Left cardiac atrium (tissue), 4 donors: ENCODE measurements at regions not wholly inside any gene's neighbourhood (a gene's known extent, or its start where the extent isn't known, plus 50 kb on each side); places are given as distances from the start of the nearest gene placed in this dataset.

Experiments
- ATAC-seq, 2 donors: fragments of 200-7000 bp; cut with Tn5 transposase; one replicate each; pipeline ENCODE4 v1.9.1; 2020; ENCODE audit warnings: mild to moderate bottlenecking in 2 of 2, moderate library complexity in 2 of 2
- DNase-seq: peaks from one replicate; pipeline ENCODE4 v3.0.0-alpha.2; 2020
- intact Hi-C, 2 donors: fragments of 100-400 bp; cut with DNase I; formaldehyde crosslinking; loops; one replicate each; pipeline versions ENCODE4 v1.14.1 to v1.15.1; 2022 to 2023
- donor health status: DM: no; HTN: yes; CAD: no.
- donor health status: DM: no; HTN: yes; CAD: no; lungs with severe emphysema.
- donor health status: DM: yes; HTN: yes; CAD: no.
- donor health status: Dilated cardiomyopathy.

- ATAC-seq, result no peak
- intact Hi-C loops, result no loop called here
- DNase-seq, result no peak
Observed at GRCh38 chr19:30712431-30713337, 340.5 kb downstream of the ZNF536 start.

- intact Hi-C loops, result no loop called here
- ATAC-seq, result no peak
- no peak for DNase-seq
Observed at GRCh38 chr19:30711826-30712225, 339.6 kb downstream of the ZNF536 start.

GRCh38 chr19:30711296-30711695, 339.1 kb downstream of the ZNF536 start:
- DNase-seq (no peak), ATAC-seq (no peak)
- intact Hi-C loops, result no loop called here

- ATAC-seq (no peak), DNase-seq (no peak)
- intact Hi-C loops, result no loop called here
Observed at GRCh38 chr19:30710721-30711120, 338.5 kb downstream of the ZNF536 start.

- intact Hi-C loops, result no loop called here
- no peak for ATAC-seq
Observed at GRCh38 chr19:30708416-30709178, 336.4 kb downstream of the ZNF536 start.

GRCh38 chr19:30704771-30705330, 332.7 kb downstream of the ZNF536 start:
- ATAC-seq (no peak), DNase-seq (no peak)
- intact Hi-C loops, result no loop called here

More at GRCh38 chr19:30708416-30709178, 336.4 kb downstream of the ZNF536 start:
- DNase-seq, result no peak

GRCh38 chr19:30703645-30704044, 331.5 kb downstream of the ZNF536 start:
- intact Hi-C loops, result no loop called here
- ATAC-seq, result no peak
- DNase-seq, result no peak

GRCh38 chr19:30701178-30701577, 329.0 kb downstream of the ZNF536 start:
- ATAC-seq (no peak), DNase-seq (no peak)
- intact Hi-C loops, result no loop called here

- ATAC-seq (no peak), DNase-seq (no peak)
- intact Hi-C loops, result loop anchor here in 1 of 2 donors (10.0 kb wide), 1 partner anchor 845 kb away; no protein-coding TSS in a partner anchor
Observed at GRCh38 chr19:30699871-30700280, 327.7 kb downstream of the ZNF536 start.

- DNase-seq, result no peak
Observed at GRCh38 chr19:30696514-30696913, 324.3 kb downstream of the ZNF536 start.

GRCh38 chr19:30695171-30695875, 323.1 kb downstream of the ZNF536 start:
- intact Hi-C loops, result loop anchor here in 1 of 2 donors (10.0 kb wide), 1 partner anchor 849 kb away; no protein-coding TSS in a partner anchor
- DNase-seq (no peak), ATAC-seq (peak in 1 of 2 donors; percentile 35)

More at GRCh38 chr19:30696514-30696913, 324.3 kb downstream of the ZNF536 start:
- ATAC-seq, result peak in 1 of 2 donors; percentile 65
- intact Hi-C loops, result loop anchor here in 1 of 2 donors (10.0 kb wide), 1 partner anchor 848 kb away; no protein-coding TSS in a partner anchor

GRCh38 chr19:30694156-30694755, 322.1 kb downstream of the ZNF536 start:
- DNase-seq (no peak), ATAC-seq (no peak)
- intact Hi-C loops, result loop anchor here in 1 of 2 donors (10.0 kb wide), 1 partner anchor 851 kb away; no protein-coding TSS in a partner anchor

GRCh38 chr19:30692879-30693503, 320.8 kb downstream of the ZNF536 start:
- intact Hi-C loops, result loop anchor here in 1 of 2 donors (10.0 kb wide), 1 partner anchor 852 kb away; no protein-coding TSS in a partner anchor
- DNase-seq (no peak), ATAC-seq (no peak)

GRCh38 chr19:30692181-30692811, 320.1 kb downstream of the ZNF536 start:
- intact Hi-C loops, result loop anchor here in 1 of 2 donors (10.0 kb wide), 1 partner anchor 853 kb away; no protein-coding TSS in a partner anchor
- no peak for DNase-seq

GRCh38 chr19:30691819-30692166, 319.6 kb downstream of the ZNF536 start:
- ATAC-seq (no peak), DNase-seq (no peak)
- intact Hi-C loops, result loop anchor here in 1 of 2 donors (10.0 kb wide), 1 partner anchor 853 kb away; no protein-coding TSS in a partner anchor

More at GRCh38 chr19:30692181-30692811, 320.1 kb downstream of the ZNF536 start:
- peak; percentile 36 to 41 for ATAC-seq

GRCh38 chr19:30690935-30691818, 319.0 kb downstream of the ZNF536 start:
- intact Hi-C loops, result loop anchor here in 1 of 2 donors (10.0 kb wide), 1 partner anchor 854 kb away; no protein-coding TSS in a partner anchor
- DNase-seq (no peak), ATAC-seq (no peak)
